BLaER1 treated with 17β-estradiol and CSF1 and Interleukin-3, amounts not matched to agents 10 nM and 100 nM (cell line): ENCODE measurements at regions not wholly inside any gene's neighbourhood (a gene's known extent, or its start where the extent isn't known, plus 50 kb on each side); places are given as distances from the start of the nearest gene placed in this dataset.

Experiments used
- H3K27ac ChIP-seq, 11 experiments: shearing (Covaris generic); formaldehyde crosslinking; 2 replicates each; pipeline ENCODE4 v1.8.1; 2022
- H3K27me3 ChIP-seq, 11 experiments: shearing (Covaris generic); formaldehyde crosslinking; 2 replicates each; pipeline ENCODE4 v1.8.1; 2022
- H3K36me3 ChIP-seq, 11 experiments: shearing (Covaris generic); formaldehyde crosslinking; 2 replicates each; pipeline ENCODE4 v1.8.1; 2022
- H3K4me1 ChIP-seq, 10 experiments: shearing (Covaris generic); formaldehyde crosslinking; 2 replicates each; pipeline ENCODE4 v1.8.1; 2022
- H3K4me2 ChIP-seq, 11 experiments: shearing (Covaris generic); formaldehyde crosslinking; 2 replicates each; pipeline ENCODE4 v1.8.1; 2022
- H3K4me3 ChIP-seq, 10 experiments: shearing (Covaris generic); formaldehyde crosslinking; 2 replicates each; pipeline ENCODE4 v1.8.1; 2022
- H3K9ac ChIP-seq, 11 experiments: shearing (Covaris generic); formaldehyde crosslinking; 2 replicates each; pipeline ENCODE4 v1.8.1; 2022
- H3K9me3 ChIP-seq, 11 experiments: shearing (Covaris generic); formaldehyde crosslinking; replicated peaks in 1 of 11; 2 replicates each; pipeline ENCODE4 v1.8.1; 2022
- H4K20me1 ChIP-seq, 11 experiments: shearing (Covaris generic); formaldehyde crosslinking; 2 replicates each; pipeline ENCODE4 v1.8.1; 2022
- Cebpa-rat ChIP-seq, 11 experiments: shearing (Covaris generic); IDR thresholded peaks; 2 replicates each; pipeline ENCODE4 v1.8.1; 2022

DNA sequence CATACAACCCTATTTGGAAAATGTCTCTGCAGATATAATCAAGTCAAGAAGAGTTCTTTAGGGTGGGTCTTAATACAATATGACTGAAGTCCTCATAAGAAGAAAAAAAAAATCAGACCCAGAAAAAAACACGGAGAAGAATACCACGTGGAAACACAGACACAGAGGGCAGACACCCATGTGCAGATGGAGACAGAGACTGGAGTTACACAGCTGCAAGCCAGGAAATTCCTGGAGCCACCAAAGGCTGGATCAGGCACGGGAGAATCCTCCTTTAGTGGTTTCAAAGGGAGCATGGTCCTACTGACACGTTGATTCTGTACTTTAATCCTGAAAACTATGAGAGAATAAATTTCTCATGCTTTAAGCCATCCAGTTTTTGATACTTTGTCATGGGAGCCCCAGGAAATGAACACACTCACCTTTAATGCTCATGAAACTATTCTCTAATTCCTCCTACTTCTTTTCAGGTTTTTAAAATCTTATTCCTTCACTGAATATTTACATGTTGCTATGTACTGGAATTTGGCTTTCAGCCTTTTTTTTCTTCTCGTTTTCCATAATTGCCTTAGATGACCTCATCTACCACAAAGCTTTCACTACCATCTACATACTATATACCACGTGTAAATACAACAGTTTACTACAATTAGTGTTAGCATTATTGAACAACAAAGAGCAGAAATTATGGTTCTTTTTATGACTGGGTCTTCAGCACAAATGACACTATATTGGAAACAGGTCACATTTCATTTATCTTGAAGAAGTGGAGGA lies 529.1 kb downstream of the IRS1 start:
- Histone ChIP-seq H3K36me3 (no peaks in the 10 kb centered on the region), H3K4me3 (no peak overlapping the region), H3K27ac (no peak overlapping the region), H3K4me1 (peaks cover 0 to 7% (median 0%) of the 10 kb centered on the region in 10 experiments; a peak in 1 of 20 replicates), H3K9ac (no peak overlapping the region), H4K20me1 (no peaks in the 10 kb centered on the region), H3K9me3 (no peaks in the 10 kb centered on the region), H3K27me3 (no peaks in the 10 kb centered on the region), H3K4me2 (no peak overlapping the region)
- TF ChIP-seq Cebpa-rat (IDR thresholded peaks at IDR 0.05), result no peak

GRCh38 chr2:226267516-226268289 lies 531.9 kb downstream of the IRS1 start:
- no peak overlapping the region for H3K27ac ChIP-seq
- no peak for TF ChIP-seq Cebpa-rat (IDR thresholded peaks at IDR 0.05)
- H3K27me3 ChIP-seq, result no peaks in the 10 kb centered on the region
- H3K4me3 ChIP-seq, result no peak overlapping the region
- no peak overlapping the region for H3K9ac ChIP-seq
- no peaks in the 10 kb centered on the region for H3K36me3 ChIP-seq
- no peaks in the 10 kb centered on the region for H4K20me1 ChIP-seq
- H3K9me3 ChIP-seq, result peaks cover 0 to 5% (median 0%) of the 10 kb centered on the region in 11 experiments; a peak in 7 of 22 replicates
- peaks cover 0 to 7% (median 0%) of the 10 kb centered on the region in 10 experiments; a peak in 1 of 20 replicates for H3K4me1 ChIP-seq
- no peak overlapping the region for H3K4me2 ChIP-seq

DNA sequence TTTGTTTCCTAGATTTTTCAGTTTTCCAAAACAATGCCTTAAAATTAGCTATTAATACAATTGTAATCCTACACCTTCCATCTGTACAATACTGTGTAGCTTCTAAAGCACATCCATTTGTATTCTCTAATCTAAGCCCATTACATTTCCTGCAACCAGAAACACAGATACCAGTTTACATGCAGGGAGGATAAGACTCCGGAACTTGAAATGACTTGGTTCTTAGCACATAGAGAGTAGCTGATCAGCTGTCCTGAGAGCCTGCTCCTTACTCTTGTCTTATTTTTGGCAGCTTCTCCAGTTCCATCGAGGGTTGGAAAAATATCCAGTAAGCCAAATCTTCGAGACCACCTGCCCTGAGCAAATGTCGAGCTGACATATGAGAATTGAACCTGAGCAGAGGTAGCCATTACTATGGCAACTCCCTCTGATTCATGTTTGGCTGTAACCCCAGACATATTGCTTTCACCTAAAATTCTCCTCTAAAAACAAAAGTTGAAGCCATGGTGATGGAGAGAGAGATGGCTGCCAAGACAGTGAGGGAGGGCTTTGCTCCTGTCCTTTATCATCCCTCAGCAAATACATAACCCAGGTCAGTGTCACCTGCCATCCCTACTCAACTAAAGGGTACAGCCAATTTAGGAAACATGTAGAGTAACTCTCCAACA lies 542.8 kb downstream of the IRS1 start:
- Histone ChIP-seq H3K9ac (no peak overlapping the region), H3K27me3 (no peaks in the 10 kb centered on the region), H3K4me1 (no peaks in the 10 kb centered on the region), H3K4me3 (no peak overlapping the region), H3K36me3 (no peaks in the 10 kb centered on the region), H3K9me3 (peaks cover 0 to 3% (median 0%) of the 10 kb centered on the region in 11 experiments; a peak in 1 of 22 replicates), H4K20me1 (no peaks in the 10 kb centered on the region), H3K27ac (no peak overlapping the region), H3K4me2 (no peak overlapping the region)
- no peak for TF ChIP-seq Cebpa-rat (IDR thresholded peaks at IDR 0.05)

DNA sequence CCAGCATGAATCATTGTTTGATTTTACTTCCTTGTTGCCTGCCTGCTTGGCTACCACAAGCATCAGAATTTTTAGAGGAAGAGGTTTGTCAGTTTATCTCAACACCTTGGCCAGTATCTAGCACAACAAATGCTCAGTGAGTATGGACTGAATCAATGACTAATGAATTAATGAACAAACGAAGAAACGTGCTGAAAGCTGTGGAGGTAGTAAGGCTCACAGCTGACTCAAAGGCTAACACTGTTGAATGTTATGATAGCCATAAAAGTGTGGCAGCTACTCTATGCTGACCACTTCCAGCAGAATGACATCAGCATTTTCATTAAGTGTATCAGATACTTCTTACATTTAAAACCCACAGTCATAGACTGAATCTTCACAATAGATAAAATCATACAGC lies 543.4 kb downstream of the IRS1 start:
- Histone ChIP-seq H3K36me3 (no peaks in the 10 kb centered on the region), H3K4me2 (no peak overlapping the region), H3K27me3 (no peaks in the 10 kb centered on the region), H3K27ac (no peak overlapping the region), H4K20me1 (no peaks in the 10 kb centered on the region), H3K9ac (no peak overlapping the region), H3K4me3 (no peak overlapping the region), H3K4me1 (no peaks in the 10 kb centered on the region), H3K9me3 (peaks cover 0 to 3% (median 0%) of the 10 kb centered on the region in 11 experiments; a peak in 1 of 22 replicates)
- TF ChIP-seq Cebpa-rat (IDR thresholded peaks at IDR 0.05), result no peak

DNA sequence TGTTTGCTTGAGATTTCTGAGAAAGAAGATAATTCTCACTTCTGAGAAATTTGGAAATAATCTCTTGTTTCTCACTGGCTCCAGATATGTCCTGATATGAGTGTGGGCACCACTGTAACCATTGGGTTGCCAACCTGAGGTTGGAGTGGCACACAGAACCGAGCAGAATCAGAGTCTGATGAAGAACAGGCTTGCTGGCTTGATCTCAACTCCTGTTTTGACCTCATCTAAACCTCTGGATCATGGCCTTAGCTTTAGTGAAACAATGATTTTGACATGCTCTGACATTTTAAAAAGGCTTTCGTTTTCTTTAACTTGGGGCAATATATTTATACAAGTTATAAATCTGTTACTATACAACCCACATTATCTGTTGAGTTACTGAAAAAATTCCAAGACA lies 548.0 kb downstream of the IRS1 start:
- Histone ChIP-seq H3K4me2 (no peak overlapping the region), H3K27me3 (no peaks in the 10 kb centered on the region), H4K20me1 (no peaks in the 10 kb centered on the region), H3K36me3 (no peaks in the 10 kb centered on the region), H3K4me1 (no peaks in the 10 kb centered on the region), H3K9me3 (peaks cover 0 to 3% (median 0%) of the 10 kb centered on the region in 11 experiments; a peak in 1 of 22 replicates), H3K9ac (no peak overlapping the region), H3K27ac (no peak overlapping the region), H3K4me3 (no peak overlapping the region)
- no peak for TF ChIP-seq Cebpa-rat (IDR thresholded peaks at IDR 0.05)

GRCh38 chr2:226247289-226248275 lies 552.0 kb downstream of the IRS1 start:
- Histone ChIP-seq H3K9me3 (peaks cover 3 to 18% (median 13%) of the 10 kb centered on the region in 11 experiments; a peak in 14 of 22 replicates), H3K36me3 (no peaks in the 10 kb centered on the region)

GRCh38 chr2:226234187-226234586 lies 565.4 kb downstream of the IRS1 start:
- H4K20me1 ChIP-seq, result no peaks in the 10 kb centered on the region
- no peak overlapping the region for H3K4me3 ChIP-seq
- H3K9me3 ChIP-seq, result no peaks in the 10 kb centered on the region
- no peak for TF ChIP-seq Cebpa-rat (IDR thresholded peaks at IDR 0.05)
- no peak overlapping the region for H3K9ac ChIP-seq
- H3K27ac ChIP-seq, result no peak overlapping the region
- no peaks in the 10 kb centered on the region for H3K36me3 ChIP-seq
- H3K27me3 ChIP-seq, result no peaks in the 10 kb centered on the region
- H3K4me1 ChIP-seq, result no peaks in the 10 kb centered on the region
- H3K4me2 ChIP-seq, result no peak overlapping the region

More at GRCh38 chr2:226247289-226248275, 552.0 kb downstream of the IRS1 start:
- no peak overlapping the region for H3K27ac ChIP-seq
- H3K4me3 ChIP-seq, result no peak overlapping the region
- TF ChIP-seq Cebpa-rat (IDR thresholded peaks at IDR 0.05), result no peak
- H3K9ac ChIP-seq, result no peak overlapping the region
- H3K4me1 ChIP-seq, result no peaks in the 10 kb centered on the region
- no peaks in the 10 kb centered on the region for H4K20me1 ChIP-seq
- H3K4me2 ChIP-seq, result no peak overlapping the region
- H3K27me3 ChIP-seq, result no peaks in the 10 kb centered on the region

DNA sequence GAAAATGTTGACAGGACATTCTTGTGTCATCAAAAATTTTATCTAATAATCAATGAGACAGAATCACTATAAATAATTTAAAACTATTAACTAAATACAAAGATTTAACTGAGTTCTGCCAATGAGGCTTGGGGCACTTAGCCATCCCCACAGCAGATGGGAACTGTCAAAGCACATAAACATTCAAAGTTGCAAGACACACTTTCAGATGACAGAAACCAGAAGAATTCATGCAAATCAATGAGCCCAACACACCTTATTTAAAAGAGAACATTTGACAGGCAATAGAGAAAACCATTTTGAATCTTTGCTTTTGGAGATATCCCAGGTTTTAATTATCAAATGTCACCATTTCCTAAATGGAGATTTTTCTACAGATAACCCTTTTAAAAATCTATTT lies 566.2 kb downstream of the IRS1 start:
- H3K9me3 ChIP-seq, result no peaks in the 10 kb centered on the region
- no peak overlapping the region for H3K4me2 ChIP-seq
- H3K27ac ChIP-seq, result no peak overlapping the region
- H4K20me1 ChIP-seq, result no peaks in the 10 kb centered on the region
- no peaks in the 10 kb centered on the region for H3K27me3 ChIP-seq
- no peak overlapping the region for H3K4me3 ChIP-seq
- no peak overlapping the region for H3K9ac ChIP-seq
- H3K36me3 ChIP-seq, result no peaks in the 10 kb centered on the region
- H3K4me1 ChIP-seq, result no peaks in the 10 kb centered on the region
- TF ChIP-seq Cebpa-rat (IDR thresholded peaks at IDR 0.05), result no peak
